ENCODE measurements at regions not wholly inside any gene's neighbourhood (a gene's known extent, or its start where the extent isn't known, plus 50 kb on each side); places are given as distances from the start of the nearest gene placed in this dataset.
"Not testable (repeated sequence)": the region's sequence is repeated elsewhere in the genome, so short reads cannot be mapped to it uniquely, and the experiment has no call there.

DNA sequence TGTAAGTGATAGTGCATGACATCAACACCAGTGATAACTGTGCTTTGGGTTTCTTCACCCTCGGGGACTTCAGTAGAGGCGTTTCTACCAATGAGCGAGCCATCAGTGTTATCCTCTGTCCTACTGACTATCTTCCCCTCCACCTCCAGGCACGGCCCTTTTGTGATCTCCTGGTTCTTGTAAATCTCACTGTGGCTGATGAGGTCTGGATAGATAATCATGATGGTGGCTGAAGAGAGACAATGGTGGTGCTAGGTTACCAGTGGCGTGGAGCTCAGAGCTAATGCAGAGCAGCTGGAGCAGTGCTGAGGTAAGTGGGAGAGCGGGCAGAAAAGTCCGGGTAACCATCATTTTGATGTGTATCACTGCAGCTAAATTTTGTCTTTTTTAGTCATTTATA lies 816.6 kb downstream of the GLUD2 start:
- no peak for TF ChIP-seq CTCF (conservative IDR thresholded peaks at IDR 0.05; ENCODE audit: low read length)
- H3K4me3 ChIP-seq (ENCODE audit: low read length), result no peak overlapping the region
- DNase-seq (ENCODE audit: low read depth), result no peak

DNA sequence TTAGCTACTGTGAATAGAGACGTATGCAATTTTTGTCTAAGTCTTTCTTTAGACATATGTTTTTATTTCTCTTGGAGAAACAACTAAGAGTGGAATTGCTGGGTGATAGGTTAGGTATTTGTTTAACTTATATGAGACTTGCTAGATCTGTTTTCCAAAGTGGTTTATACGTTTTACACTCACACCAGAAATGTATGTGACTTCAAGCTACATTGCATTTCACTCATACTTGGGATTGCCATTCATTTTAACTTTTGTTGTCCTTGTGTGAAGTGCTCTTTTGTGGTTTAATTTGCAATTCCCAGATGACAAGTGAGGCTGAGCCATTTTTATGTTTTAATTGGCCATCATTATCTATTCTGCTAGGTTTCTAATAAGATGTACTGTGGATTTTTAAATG lies 817.2 kb downstream of the GLUD2 start:
- DNase-seq (ENCODE audit: low read depth), result no peak
- H3K4me3 ChIP-seq (ENCODE audit: low read length), result no peak overlapping the region
- TF ChIP-seq CTCF (conservative IDR thresholded peaks at IDR 0.05; ENCODE audit: low read length), result no peak

DNA sequence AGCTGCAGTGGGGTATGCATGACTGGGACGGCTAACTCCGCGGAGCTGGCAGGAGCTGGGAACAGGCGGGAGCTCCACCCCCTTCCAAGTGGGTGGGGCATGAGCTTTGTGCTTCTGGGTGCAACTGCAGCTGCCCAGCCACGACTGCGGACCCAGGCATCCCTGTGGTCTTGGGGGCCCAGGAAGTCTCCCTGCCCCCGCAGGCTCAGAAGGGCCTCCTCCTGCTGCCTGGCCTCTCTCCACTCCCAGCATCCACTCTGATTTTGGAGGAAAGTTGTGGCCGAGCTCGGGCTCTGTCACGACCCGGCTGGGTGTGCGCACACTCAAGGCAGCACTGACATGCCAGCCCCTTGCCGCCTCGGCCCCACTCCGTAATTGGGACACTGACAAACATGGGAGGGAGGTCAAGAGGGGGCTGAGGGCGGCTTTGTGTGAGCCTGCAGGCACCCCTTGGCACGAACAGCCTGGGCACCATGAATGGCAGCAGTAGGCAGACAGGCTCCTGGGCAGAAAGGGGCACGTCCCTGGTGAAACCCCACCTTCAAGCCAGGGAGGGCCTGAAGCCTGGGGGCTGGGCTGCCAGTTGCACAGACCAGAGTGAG lies 822.6 kb downstream of the GLUD2 start:
- no peak for DNase-seq (ENCODE audit: low read depth)
- H3K4me3 ChIP-seq (ENCODE audit: low read length), result no peak overlapping the region
- no peak for TF ChIP-seq CTCF (conservative IDR thresholded peaks at IDR 0.05; ENCODE audit: low read length)

GRCh38 chrX:121871122-121871521 lies 823.7 kb downstream of the GLUD2 start:
- TF ChIP-seq CTCF (conservative IDR thresholded peaks at IDR 0.05; ENCODE audit: low read length), result no peak
- no peak overlapping the region for H3K4me3 ChIP-seq (ENCODE audit: low read length)
- no peak for DNase-seq (ENCODE audit: low read depth)

DNA sequence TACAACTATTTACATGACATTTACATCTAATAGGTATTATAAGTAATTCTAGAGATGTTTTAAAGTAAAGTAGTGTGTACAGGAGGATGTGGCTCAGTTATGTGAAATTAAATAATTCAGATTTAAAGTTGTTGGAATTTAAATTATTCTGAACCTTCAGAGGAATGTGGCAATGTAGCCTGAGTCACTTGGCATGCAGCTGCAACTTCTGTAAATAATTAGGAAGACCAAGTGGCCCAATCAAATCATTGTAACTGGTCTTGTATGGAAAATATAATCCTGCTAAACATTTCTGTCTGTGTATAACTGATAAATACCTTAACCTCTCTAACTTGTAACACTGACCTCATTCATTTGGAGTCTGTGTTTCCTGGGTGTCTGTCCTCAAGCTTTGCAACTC lies 828.9 kb downstream of the GLUD2 start:
- peak; percentile 82 for DNase-seq (ENCODE audit: low read depth)
- TF ChIP-seq CTCF (conservative IDR thresholded peaks at IDR 0.05; ENCODE audit: low read length), result no peak
- H3K4me3 ChIP-seq (ENCODE audit: low read length), result no peak overlapping the region

DNA sequence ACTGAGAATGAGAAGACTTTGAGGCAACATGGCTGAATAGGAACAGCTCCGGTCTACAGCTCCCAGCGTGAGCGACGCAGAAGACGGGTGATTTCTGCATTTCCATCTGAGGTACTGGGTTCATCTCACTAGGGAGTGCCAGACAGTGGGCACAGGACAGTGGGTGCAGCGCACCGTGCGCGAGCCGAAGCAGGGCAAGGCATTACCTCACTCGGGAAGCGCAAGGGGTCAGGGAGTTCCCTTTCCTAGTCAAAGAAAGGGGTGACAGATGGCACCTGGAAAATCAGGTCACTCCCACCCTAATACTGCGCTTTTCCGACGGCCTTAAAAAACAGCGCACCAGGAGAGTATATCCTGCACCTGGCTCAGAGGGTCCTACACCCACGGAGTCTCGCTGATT lies 829.9 kb downstream of the GLUD2 start:
- not testable (repeated sequence) for H3K4me3 ChIP-seq (ENCODE audit: low read length); DNase-seq (ENCODE audit: low read depth)

- TF ChIP-seq CTCF (conservative IDR thresholded peaks at IDR 0.05; ENCODE audit: low read length), result no peak
- no peak for DNase-seq (ENCODE audit: low read depth)
Measured at GRCh38 chrX:121886557-121886956, 839.1 kb downstream of the GLUD2 start.

DNA sequence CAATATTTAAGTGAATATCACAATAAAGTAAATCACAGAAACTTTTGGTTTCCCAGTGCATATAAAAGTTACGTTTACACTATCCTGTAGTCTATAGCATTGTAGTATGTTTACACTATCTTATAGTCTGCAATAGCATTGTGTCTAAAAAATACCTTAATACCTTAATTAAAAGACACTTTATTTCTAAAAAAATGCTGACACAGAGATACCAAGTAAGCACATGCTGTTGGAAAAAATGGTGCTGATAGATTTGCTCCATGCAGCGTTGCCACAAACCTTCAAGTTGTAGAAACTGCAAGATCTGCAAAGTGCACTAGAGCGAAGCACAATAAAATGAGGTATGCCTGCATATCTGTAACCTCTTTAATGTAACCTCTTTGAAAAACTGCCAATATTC lies 847.3 kb downstream of the GLUD2 start:
- DNase-seq (ENCODE audit: low read depth), result no peak
- no peak overlapping the region for H3K4me3 ChIP-seq (ENCODE audit: low read length)
- no peak for TF ChIP-seq CTCF (conservative IDR thresholded peaks at IDR 0.05; ENCODE audit: low read length)

More at GRCh38 chrX:121886557-121886956, 839.1 kb downstream of the GLUD2 start:
- H3K4me3 ChIP-seq (ENCODE audit: low read length), result no peak overlapping the region

Measured in AG10803 (cell line).